ENCODE measurements at regions not wholly inside any gene's neighbourhood (a gene's known extent, or its start where the extent isn't known, plus 50 kb on each side); places are given as distances from the start of the nearest gene placed in this dataset.

GRCh38 chr9:107984956-107985355 lies 495.4 kb upstream of the KLF4 start:
- Mint-ChIP-seq H3K9me3 (ENCODE audit: insufficient read depth) (no peaks in the 10 kb centered on the region), H3K27ac (no peak overlapping the region), H3K27me3 (peaks cover 15% of the 10 kb centered on the region), H3K4me1 (no peaks in the 10 kb centered on the region), H3K4me3 (no peak overlapping the region)
- no peak overlapping the region for H3K9ac ChIP-seq (ENCODE audit: low read length)
- H3K36me3 ChIP-seq (replicated peaks in 1 of 2; ENCODE audit: control extremely low read depth in 1 of 2, control insufficient read depth in 1 of 2, extremely low read depth in 1 of 2, insufficient read depth in 2 of 2, low read length in 1 of 2) = no peaks in the 10 kb centered on the region
- intact Hi-C loops (cut with micrococcal nuclease) = no loop called here
- no peak overlapping the region for H3K27ac ChIP-seq (ENCODE audit: low read length in 2 of 2)
- H2AFZ ChIP-seq (ENCODE audit: insufficient read depth, low read depth, low read length, poor library complexity, severe bottlenecking) = no peak overlapping the region
- DNase-seq = no peak
- WGBS (ENCODE audit: insufficient coverage) = 100% methylated on average over 1 of the region's 2 CpGs
- TF ChIP-seq EZH2 (IDR thresholded peaks at IDR 0.05; ENCODE audit: borderline replicate concordance, insufficient read depth, low read depth, low read length, poor library complexity, severe bottlenecking) = no peak
- H3K27me3 ChIP-seq (replicated peaks in 1 of 4; ENCODE audit: control extremely low read depth in 1 of 4, control insufficient read depth in 3 of 4, insufficient read depth in 4 of 4, low read length in 3 of 4) = no peaks in the 10 kb centered on the region
- H3K4me2 ChIP-seq (replicated peaks; ENCODE audit: low read depth, low read length, poor library complexity, severe bottlenecking) = no peak overlapping the region
- no peaks in the 10 kb centered on the region for H3K4me1 ChIP-seq (ENCODE audit: control insufficient read depth in 2 of 2, insufficient read depth in 2 of 2, low read length in 2 of 2)
- H4K20me1 ChIP-seq (ENCODE audit: control insufficient read depth, insufficient read depth, low read length, poor library complexity, severe bottlenecking) = no peaks in the 10 kb centered on the region
- CTCF ChIA-PET = no interaction called here
- H3K79me2 ChIP-seq (ENCODE audit: control insufficient read depth, insufficient read depth, low read length) = no peaks in the 10 kb centered on the region
- H3K4me3 ChIP-seq (ENCODE audit: control extremely low read depth in 1 of 5, extremely low read depth in 1 of 5, insufficient read depth in 1 of 5, low read depth in 2 of 5, low read length in 4 of 5) = no peak overlapping the region
- no peak for ATAC-seq (ENCODE audit: low read depth)
- H3K9me3 ChIP-seq (ENCODE audit: control extremely low read depth in 1 of 3, control insufficient read depth in 2 of 3, insufficient read depth in 1 of 3, low read length in 2 of 3) = no peaks in the 10 kb centered on the region
- POLR2A ChIA-PET = no interaction called here

- no peak for DNase-seq
- TF ChIP-seq EZH2 (IDR thresholded peaks at IDR 0.05; ENCODE audit: borderline replicate concordance, insufficient read depth, low read depth, low read length, poor library complexity, severe bottlenecking) (no peak), CTCF (IDR thresholded peaks at IDR 0.05) (no peak)
- H3K4me3 Mint-ChIP-seq = no peak overlapping the region
- H3K4me2 ChIP-seq (replicated peaks; ENCODE audit: low read depth, low read length, poor library complexity, severe bottlenecking) = no peak overlapping the region
- peaks cover 0 to 3% of the 10 kb centered on the region in 2 donors for H3K4me1 ChIP-seq (ENCODE audit: control insufficient read depth in 2 of 2, insufficient read depth in 2 of 2, low read length in 2 of 2)
- H3K27me3 ChIP-seq (replicated peaks in 1 of 4; ENCODE audit: control extremely low read depth in 1 of 4, control insufficient read depth in 3 of 4, insufficient read depth in 4 of 4, low read length in 3 of 4) = no peaks in the 10 kb centered on the region
- no peak for ATAC-seq (ENCODE audit: low read depth)
- H3K4me1 Mint-ChIP-seq = no peaks in the 10 kb centered on the region
- no CpG with 5 or more reads among the region's 3 CpGs for WGBS (ENCODE audit: insufficient coverage)
- ChIA-PET CTCF (no interaction called here), POLR2A (no interaction called here)
- no peaks in the 10 kb centered on the region for H3K36me3 ChIP-seq (replicated peaks in 1 of 2; ENCODE audit: control extremely low read depth in 1 of 2, control insufficient read depth in 1 of 2, extremely low read depth in 1 of 2, insufficient read depth in 2 of 2, low read length in 1 of 2)
- no peak overlapping the region for H3K27ac ChIP-seq (ENCODE audit: low read length in 2 of 2)
- H3K27me3 Mint-ChIP-seq = peaks cover 15% of the 10 kb centered on the region
- no peak overlapping the region for H3K9ac ChIP-seq (ENCODE audit: low read length)
- no peaks in the 10 kb centered on the region for H3K79me2 ChIP-seq (ENCODE audit: control insufficient read depth, insufficient read depth, low read length)
- intact Hi-C loops (cut with micrococcal nuclease) = no loop called here
- H3K4me3 ChIP-seq (ENCODE audit: control extremely low read depth in 1 of 5, extremely low read depth in 1 of 5, insufficient read depth in 1 of 5, low read depth in 2 of 5, low read length in 4 of 5) = no peak overlapping the region
- no peak overlapping the region for H3K27ac Mint-ChIP-seq
- H4K20me1 ChIP-seq (ENCODE audit: control insufficient read depth, insufficient read depth, low read length, poor library complexity, severe bottlenecking) = no peaks in the 10 kb centered on the region
- H2AFZ ChIP-seq (ENCODE audit: insufficient read depth, low read depth, low read length, poor library complexity, severe bottlenecking) = no peak overlapping the region
- H3K9me3 Mint-ChIP-seq (ENCODE audit: insufficient read depth) = no peaks in the 10 kb centered on the region
- no peaks in the 10 kb centered on the region for H3K9me3 ChIP-seq (ENCODE audit: control extremely low read depth in 1 of 3, control insufficient read depth in 2 of 3, insufficient read depth in 1 of 3, low read length in 2 of 3)
These were observed 494.2 kb upstream of the KLF4 start for GRCh38 chr9:107983762-107984161.

Data from B cell (primary cell).